Thymus (tissue), 11 donors: ENCODE measurements at regions not wholly inside any gene's neighbourhood (a gene's known extent, or its start where the extent isn't known, plus 50 kb on each side); places are given as distances from the start of the nearest gene placed in this dataset.

Experiments used
- DNase-seq, 9 donors: peaks; one replicate each; pipeline ENCODE4 v3.0.0-alpha.2; 2013; ENCODE audit warnings: low spot score in 9 of 9, low read depth in 6 of 9, missing footprints in 1 of 9
- H3K27ac ChIP-seq, 2 donors: one replicate each; pipeline ENCODE4 v1.5.1; 2013; ENCODE audit warnings: control low read depth in 1 of 2, low read depth in 1 of 2, low read length in 1 of 2, mild to moderate bottlenecking in 1 of 2, moderate library complexity in 1 of 2
- H3K27me3 ChIP-seq, 2 donors: one replicate each; pipeline ENCODE4 v1.5.1; 2013; ENCODE audit warnings: low read length in 1 of 2; ENCODE audit not compliant: control insufficient read depth in 2 of 2, insufficient read depth in 1 of 2
- H3K36me3 ChIP-seq, 2 donors: one replicate each; pipeline ENCODE4 v1.5.1; 2013; ENCODE audit warnings: low read length in 1 of 2, mild to moderate bottlenecking in 1 of 2, moderate library complexity in 1 of 2; ENCODE audit not compliant: control insufficient read depth in 2 of 2, insufficient read depth in 2 of 2
- H3K4me1 ChIP-seq, 2 donors: one replicate each; pipeline ENCODE4 v1.5.1; 2013; ENCODE audit warnings: low read length in 2 of 2; ENCODE audit not compliant: control insufficient read depth in 2 of 2, insufficient read depth in 2 of 2
- H3K4me3 ChIP-seq, 2 donors: one replicate each; pipeline ENCODE4 v1.5.1; 2013; ENCODE audit warnings: low read length in 2 of 2, control low read depth in 1 of 2, mild to moderate bottlenecking in 1 of 2
- H3K9me3 ChIP-seq, 2 donors: one replicate each; pipeline ENCODE4 v1.5.1; 2013; ENCODE audit warnings: low read length in 1 of 2, mild to moderate bottlenecking in 1 of 2; ENCODE audit not compliant: control insufficient read depth in 2 of 2, insufficient read depth in 1 of 2
- WGBS: extraction: QIAGEN DNeasy Blood & Tissue Kit; methylation state at CpG from one replicate; pipeline ENCODE4 v1.1.7; 2013; 5-methylcytosine and 5-hydroxymethylcytosine counted together
- donor health status: healthy.

- H3K27me3 ChIP-seq: peaks cover 28 to 78% of the 10 kb centered on the region in 2 donors
Observed at GRCh38 chr16:86195863-86196630, 297.1 kb downstream of the IRF8 start.

GRCh38 chr16:86196687-86197391, 297.9 kb downstream of the IRF8 start:
- Histone ChIP-seq H3K4me3 (no peak overlapping the region), H3K4me1 (no peaks in the 10 kb centered on the region), H3K9me3 (no peaks in the 10 kb centered on the region), H3K27me3 (peaks cover 32 to 78% of the 10 kb centered on the region in 2 donors), H3K27ac (no peak overlapping the region), H3K36me3 (no peaks in the 10 kb centered on the region)
- no peak for DNase-seq
- WGBS: 87% methylated on average over 18 of the region's 18 CpGs

More at GRCh38 chr16:86195863-86196630, 297.1 kb downstream of the IRF8 start:
- H3K9me3 ChIP-seq: no peaks in the 10 kb centered on the region
- WGBS: 67% methylated on average over 22 of the region's 22 CpGs
- no peaks in the 10 kb centered on the region for H3K4me1 ChIP-seq
- H3K36me3 ChIP-seq: no peaks in the 10 kb centered on the region
- no peak overlapping the region for H3K4me3 ChIP-seq
- no peak for DNase-seq
- no peak overlapping the region for H3K27ac ChIP-seq

- Histone ChIP-seq H3K4me1 (no peaks in the 10 kb centered on the region), H3K27ac (no peak overlapping the region), H3K36me3 (no peaks in the 10 kb centered on the region), H3K27me3 (peaks cover 32 to 81% of the 10 kb centered on the region in 2 donors), H3K4me3 (no peak overlapping the region), H3K9me3 (no peaks in the 10 kb centered on the region)
- DNase-seq: no peak
- 14% methylated on average over 29 of the region's 29 CpGs for WGBS
Observed at GRCh38 chr16:86198206-86199118, 299.5 kb downstream of the IRF8 start.

DNA sequence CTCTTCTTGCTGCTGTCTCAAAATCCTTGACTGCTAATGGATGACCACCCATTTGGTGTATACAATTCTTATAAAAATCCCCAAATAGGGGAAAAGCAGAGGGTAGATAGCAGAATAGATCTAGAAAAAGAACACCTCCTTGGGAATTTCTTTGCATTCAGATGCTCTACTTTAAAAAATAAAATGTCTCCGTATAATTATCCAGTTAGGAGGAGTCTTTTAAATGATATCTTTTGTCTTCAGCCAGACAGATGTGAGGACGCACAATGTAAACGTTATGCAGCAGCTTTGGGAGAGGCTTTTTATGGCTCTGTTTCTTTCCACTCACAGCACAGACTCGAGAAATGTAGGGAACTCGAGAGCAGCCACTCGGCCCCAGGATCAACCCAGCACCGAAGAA, 300.2 kb downstream of the IRF8 start:
- H3K4me1 ChIP-seq: no peaks in the 10 kb centered on the region
- H3K36me3 ChIP-seq: no peaks in the 10 kb centered on the region
- H3K27me3 ChIP-seq: peaks cover 32 to 77% of the 10 kb centered on the region in 2 donors
- H3K9me3 ChIP-seq: no peaks in the 10 kb centered on the region
- WGBS: 37% methylated on average over 7 of the region's 7 CpGs
- no peak overlapping the region for H3K27ac ChIP-seq
- DNase-seq: no peak
- no peak overlapping the region for H3K4me3 ChIP-seq

DNA sequence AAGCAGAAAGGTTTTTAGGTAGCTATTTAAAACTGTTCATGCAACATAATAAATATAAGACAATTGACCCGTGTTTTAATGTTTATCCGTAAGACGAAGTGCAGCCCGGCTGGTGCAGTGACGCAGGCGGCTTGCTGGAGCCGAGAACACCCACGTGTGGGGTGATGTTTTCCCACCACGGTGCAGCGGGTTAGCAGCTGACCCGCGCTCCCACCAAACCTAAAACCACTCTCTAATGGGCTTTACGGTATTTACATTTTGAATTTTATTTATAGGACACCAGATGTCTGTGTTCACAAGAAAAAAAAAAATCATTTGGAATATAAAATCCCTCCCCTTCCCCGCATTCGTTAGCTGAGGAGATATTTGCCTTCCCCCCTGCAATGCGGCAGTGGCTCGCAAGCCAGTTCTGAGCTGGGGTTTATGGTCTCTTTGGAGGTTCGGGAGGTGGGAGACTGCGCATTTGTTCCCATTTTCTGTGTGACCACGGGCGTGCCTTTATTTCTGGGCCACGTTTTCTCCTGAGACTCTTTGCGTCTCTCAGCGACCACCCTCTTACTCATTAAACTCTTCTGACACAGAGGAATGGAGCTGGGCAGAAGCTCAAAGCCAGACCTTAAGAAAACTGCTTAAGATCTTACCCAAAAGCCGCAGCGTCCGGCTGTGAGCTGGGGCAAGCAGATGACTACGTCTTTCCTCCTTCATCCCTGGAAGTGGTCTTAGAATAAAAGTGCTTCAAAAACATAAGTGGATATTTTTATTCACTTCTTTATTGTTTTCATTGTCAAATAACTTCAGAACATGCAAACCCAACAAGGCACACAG, 301.1 kb downstream of the IRF8 start:
- no peak for DNase-seq
- 70% methylated on average over 28 of the region's 28 CpGs for WGBS
- peaks cover 32 to 69% of the 10 kb centered on the region in 2 donors for H3K27me3 ChIP-seq
- H3K4me3 ChIP-seq: no peak overlapping the region
- H3K36me3 ChIP-seq: no peaks in the 10 kb centered on the region
- H3K4me1 ChIP-seq: no peaks in the 10 kb centered on the region
- no peaks in the 10 kb centered on the region for H3K9me3 ChIP-seq
- H3K27ac ChIP-seq: no peak overlapping the region

GRCh38 chr16:86200722-86201121, 301.8 kb downstream of the IRF8 start:
- WGBS: 71% methylated on average over 9 of the region's 9 CpGs
- Histone ChIP-seq H3K27ac (no peak overlapping the region), H3K4me1 (no peaks in the 10 kb centered on the region), H3K4me3 (no peak overlapping the region), H3K27me3 (peaks cover 32 to 66% of the 10 kb centered on the region in 2 donors), H3K36me3 (no peaks in the 10 kb centered on the region), H3K9me3 (no peaks in the 10 kb centered on the region)
- no peak for DNase-seq

GRCh38 chr16:86201746-86202145, 302.8 kb downstream of the IRF8 start:
- WGBS: 68% methylated on average over 10 of the region's 10 CpGs
- Histone ChIP-seq H3K36me3 (no peaks in the 10 kb centered on the region), H3K9me3 (no peaks in the 10 kb centered on the region), H3K4me3 (no peak overlapping the region), H3K27me3 (peaks cover 26 to 59% of the 10 kb centered on the region in 2 donors), H3K27ac (no peak overlapping the region), H3K4me1 (no peaks in the 10 kb centered on the region)
- DNase-seq: no peak

DNA sequence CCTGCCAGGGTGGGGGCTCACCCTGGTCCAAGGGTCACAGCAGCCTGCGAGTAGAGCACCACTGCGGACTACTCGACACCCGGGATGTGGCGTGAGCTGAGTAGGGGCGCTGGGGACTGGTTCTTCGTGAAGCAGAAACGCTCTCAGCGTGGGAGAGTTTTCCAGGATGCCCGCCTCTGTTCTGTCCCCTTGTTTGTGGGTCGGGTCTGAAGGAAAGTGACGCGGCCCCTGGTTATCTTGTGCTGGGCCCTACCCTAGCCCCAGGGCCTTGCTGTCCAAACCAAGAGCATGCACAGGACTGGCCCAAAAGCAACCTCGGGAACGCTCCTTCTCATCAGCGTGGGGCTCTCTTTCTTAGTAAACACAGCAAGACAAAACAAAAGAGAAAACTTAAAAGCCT, 303.3 kb downstream of the IRF8 start:
- Histone ChIP-seq H3K27ac (no peak overlapping the region), H3K27me3 (peaks cover 22 to 54% of the 10 kb centered on the region in 2 donors), H3K4me1 (no peaks in the 10 kb centered on the region), H3K36me3 (no peaks in the 10 kb centered on the region), H3K9me3 (no peaks in the 10 kb centered on the region), H3K4me3 (no peak overlapping the region)
- no peak for DNase-seq
- 86% methylated on average over 16 of the region's 16 CpGs for WGBS
